PC-3 (cell line): ENCODE measurements at regions not wholly inside any gene's neighbourhood (a gene's known extent, or its start where the extent isn't known, plus 50 kb on each side); places are given as distances from the start of the nearest gene placed in this dataset.

Source experiments
- CTCF ChIP-seq: fragments of 300-600 bp; sonication (generic); conservative IDR thresholded peaks from 2 replicates; pipeline ENCODE4 v1.5.1; 2017; ENCODE audit warnings: antibody characterized with exemption, low read depth, mild to moderate bottlenecking, low read length
- EZH2 ChIP-seq: fragments of 300-600 bp; sonication (generic); IDR thresholded peaks from one replicate; pipeline ENCODE4 v1.6.1; 2017; ENCODE audit warnings: antibody characterized with exemption, mild to moderate bottlenecking, low read length; ENCODE audit not compliant: unreplicated experiment
- EZH2phosphoT487 ChIP-seq: fragments of 300-600 bp; sonication (generic); IDR thresholded peaks from 2 replicates; pipeline ENCODE4 v1.6.1; 2018; ENCODE audit warnings: mild to moderate bottlenecking, antibody characterized with exemption, low read length, borderline replicate concordance

GRCh38 chr1:148293651-148294050 is 141.6 kb upstream of the NBPF11 start:
- TF ChIP-seq CTCF (no peak), EZH2 (no peak), EZH2phosphoT487 (no peak)
